Liver (tissue), 8 donors: ENCODE measurements at regions not wholly inside any gene's neighbourhood (a gene's known extent, or its start where the extent isn't known, plus 50 kb on each side); places are given as distances from the start of the nearest gene placed in this dataset.

ENCODE experiments used
- DNase-seq: peaks from one replicate; pipeline ENCODE4 v3.0.0-alpha.2; 2017; ENCODE audit warnings: low spot score
- H3K27ac ChIP-seq, 2 donors: one replicate each; pipeline ENCODE4 v1.7.0; 2013; ENCODE audit warnings: inconsistent platforms in 2 of 2, low read length in 2 of 2, control low read depth in 1 of 2, low read depth in 1 of 2, mild to moderate bottlenecking in 1 of 2
- H3K27me3 ChIP-seq, 4 donors: one replicate each; pipeline versions ENCODE4 v1.6.1 to v1.7.0; 2013; ENCODE audit warnings: low read length in 3 of 4, inconsistent platforms in 1 of 4, mild to moderate bottlenecking in 1 of 4, moderate library complexity in 1 of 4; ENCODE audit not compliant: control insufficient read depth in 4 of 4, insufficient read depth in 4 of 4
- H3K36me3 ChIP-seq, 4 donors: one replicate each; pipeline versions ENCODE4 v1.6.1 to v1.7.0; 2013; ENCODE audit warnings: low read length in 3 of 4, mild to moderate bottlenecking in 3 of 4, low read depth in 1 of 4, moderate library complexity in 1 of 4; ENCODE audit not compliant: control insufficient read depth in 4 of 4, insufficient read depth in 3 of 4
- H3K4me1 ChIP-seq, 4 donors: one replicate each; pipeline versions ENCODE4 v1.6.1 to v1.7.0; 2013; ENCODE audit warnings: low read length in 3 of 4, mild to moderate bottlenecking in 3 of 4, moderate library complexity in 1 of 4; ENCODE audit not compliant: control insufficient read depth in 4 of 4, insufficient read depth in 4 of 4
- H3K4me3 ChIP-seq, 3 donors: one replicate each; pipeline versions ENCODE4 v1.6.1 to v1.7.0; 2013; ENCODE audit warnings: low read length in 3 of 3, control low read depth in 1 of 3, low read depth in 1 of 3, mild to moderate bottlenecking in 1 of 3
- H3K9ac ChIP-seq, 2 donors: one replicate each; pipeline ENCODE4 v1.7.0; 2013; ENCODE audit warnings: low read length in 2 of 2, mild to moderate bottlenecking in 2 of 2, moderate library complexity in 2 of 2, control low read depth in 1 of 2, low read depth in 1 of 2
- H3K9me3 ChIP-seq, 4 donors: one replicate each; pipeline versions ENCODE4 v1.6.1 to v1.7.0; 2013; ENCODE audit warnings: low read length in 3 of 4; ENCODE audit not compliant: control insufficient read depth in 4 of 4
- CTCF ChIP-seq: fragments of 150-350 bp; IDR thresholded peaks from 2 replicates; pipeline ENCODE4 v1.5.1; 2017; ENCODE audit warnings: improper control_type of control experiment, low read depth, low read length; ENCODE audit not compliant: missing input control
- EGR1 ChIP-seq, 2 donors: IDR thresholded peaks; 2 replicates each; pipeline ENCODE4 v1.6.1; 2016 to 2018; ENCODE audit warnings: antibody characterized with exemption in 2 of 2, low read depth in 2 of 2
- FOXA1 ChIP-seq: IDR thresholded peaks from 2 replicates; pipeline ENCODE4 v1.6.1; 2016; ENCODE audit warnings: antibody characterized with exemption
- FOXA2 ChIP-seq: IDR thresholded peaks from 2 replicates; pipeline ENCODE4 v1.6.1; 2016; ENCODE audit warnings: antibody characterized with exemption
- GABPA ChIP-seq, 2 donors: IDR thresholded peaks in 1 of 2; conservative IDR thresholded peaks in 1 of 2; 2 replicates each; pipeline ENCODE4 v1.6.1; 2016; ENCODE audit warnings: antibody characterized with exemption in 2 of 2, mild to moderate bottlenecking in 1 of 2, moderate library complexity in 1 of 2
- HNF4A ChIP-seq, 2 donors: conservative IDR thresholded peaks; 2 replicates each; pipeline ENCODE4 v1.6.1; 2016; ENCODE audit warnings: antibody characterized with exemption in 2 of 2, mild to moderate bottlenecking in 2 of 2
- HNF4G ChIP-seq: IDR thresholded peaks from 2 replicates; pipeline ENCODE4 v1.6.1; 2016; ENCODE audit warnings: antibody characterized with exemption
- JUND ChIP-seq, 2 donors: IDR thresholded peaks; 2 replicates each; pipeline ENCODE4 v1.6.1; 2016; ENCODE audit warnings: antibody characterized with exemption in 2 of 2
- NR2F2 ChIP-seq: IDR thresholded peaks from 2 replicates; pipeline ENCODE4 v1.6.1; 2016; ENCODE audit warnings: antibody characterized with exemption
- RAD21 ChIP-seq, 2 donors: IDR thresholded peaks; 2 replicates each; pipeline ENCODE4 v1.6.1; 2016; ENCODE audit warnings: antibody characterized with exemption in 2 of 2, mild to moderate bottlenecking in 2 of 2
- REST ChIP-seq: IDR thresholded peaks from 2 replicates; pipeline ENCODE4 v1.6.1; 2016; ENCODE audit warnings: antibody characterized with exemption, mild to moderate bottlenecking
- RXRA ChIP-seq, 2 donors: IDR thresholded peaks; 2 replicates each; pipeline ENCODE4 v1.6.1; 2017 to 2018; ENCODE audit warnings: antibody characterized with exemption in 2 of 2, mild to moderate bottlenecking in 1 of 2
- SP1 ChIP-seq: IDR thresholded peaks from 2 replicates; pipeline ENCODE4 v1.6.1; 2018; ENCODE audit warnings: antibody characterized with exemption, mild to moderate bottlenecking
- TAF1 ChIP-seq: conservative IDR thresholded peaks from 2 replicates; pipeline ENCODE4 v1.6.1; 2016; ENCODE audit warnings: antibody characterized with exemption, mild to moderate bottlenecking
- YY1 ChIP-seq: IDR thresholded peaks from 2 replicates; pipeline ENCODE4 v1.6.1; 2016; ENCODE audit warnings: antibody characterized with exemption, mild to moderate bottlenecking
- WGBS: extraction: QIAGEN DNeasy Blood & Tissue Kit; methylation state at CpG from one replicate; pipeline ENCODE4 v1.1.7; 2013; 5-methylcytosine and 5-hydroxymethylcytosine counted together
- TF ChIP-seq, protein P1 (sequence below): IDR thresholded peaks from 2 replicates; pipeline ENCODE4 v1.6.1; 2016; ENCODE audit warnings: antibody characterized with exemption
- TF ChIP-seq, protein P2 (sequence below): IDR thresholded peaks from 2 replicates; pipeline ENCODE4 v1.6.1; 2016; ENCODE audit warnings: antibody characterized with exemption
- donor health status: healthy.
- donor health status: healthy.
- donor health status: healthy.
- donor health status: healthy.
- donor health status: healthy.

GRCh38 chr6:47149554-47149953 lies 107.4 kb upstream of the ADGRF1 start:
- no peak overlapping the region for H3K4me3 ChIP-seq
- no peak overlapping the region for H3K27ac ChIP-seq
- TF ChIP-seq REST (no peak), JUND (IDR thresholded peaks at IDR 0.05) (no peak), CTCF (no peak), EGR1 (IDR thresholded peaks at IDR 0.05; ENCODE audit: low read depth in 2 of 2) (no peak), RXRA (IDR thresholded peaks at IDR 0.05) (no peak), TAF1 (no peak), HNF4A (conservative IDR thresholded peaks at IDR 0.05) (no peak), GABPA (IDR thresholded peaks at IDR 0.05 in 1 of 2, conservative IDR thresholded peaks at IDR 0.05 in 1 of 2) (no peak), FOXA2 (no peak), RAD21 (IDR thresholded peaks at IDR 0.05) (no peak), FOXA1 (no peak), NR2F2 (no peak), SP1 (no peak), HNF4G (no peak), YY1 (no peak)
- TF ChIP-seq, protein P1, sequence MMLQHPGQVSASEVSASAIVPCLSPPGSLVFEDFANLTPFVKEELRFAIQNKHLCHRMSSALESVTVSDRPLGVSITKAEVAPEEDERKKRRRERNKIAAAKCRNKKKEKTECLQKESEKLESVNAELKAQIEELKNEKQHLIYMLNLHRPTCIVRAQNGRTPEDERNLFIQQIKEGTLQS: no peak
- TF ChIP-seq, protein P2, sequence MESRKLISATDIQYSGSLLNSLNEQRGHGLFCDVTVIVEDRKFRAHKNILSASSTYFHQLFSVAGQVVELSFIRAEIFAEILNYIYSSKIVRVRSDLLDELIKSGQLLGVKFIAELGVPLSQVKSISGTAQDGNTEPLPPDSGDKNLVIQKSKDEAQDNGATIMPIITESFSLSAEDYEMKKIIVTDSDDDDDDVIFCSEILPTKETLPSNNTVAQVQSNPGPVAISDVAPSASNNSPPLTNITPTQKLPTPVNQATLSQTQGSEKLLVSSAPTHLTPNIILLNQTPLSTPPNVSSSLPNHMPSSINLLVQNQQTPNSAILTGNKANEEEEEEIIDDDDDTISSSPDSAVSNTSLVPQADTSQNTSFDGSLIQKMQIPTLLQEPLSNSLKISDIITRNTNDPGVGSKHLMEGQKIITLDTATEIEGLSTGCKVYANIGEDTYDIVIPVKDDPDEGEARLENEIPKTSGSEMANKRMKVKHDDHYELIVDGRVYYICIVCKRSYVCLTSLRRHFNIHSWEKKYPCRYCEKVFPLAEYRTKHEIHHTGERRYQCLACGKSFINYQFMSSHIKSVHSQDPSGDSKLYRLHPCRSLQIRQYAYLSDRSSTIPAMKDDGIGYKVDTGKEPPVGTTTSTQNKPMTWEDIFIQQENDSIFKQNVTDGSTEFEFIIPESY: no peak
- H3K27me3 ChIP-seq: no peaks in the 10 kb centered on the region
- H3K9ac ChIP-seq: no peak overlapping the region
- H3K9me3 ChIP-seq: no peaks in the 10 kb centered on the region
- no peaks in the 10 kb centered on the region for H3K36me3 ChIP-seq
- WGBS: 76% methylated on average over 2 of the region's 2 CpGs
- DNase-seq: no peak
- peaks cover 2 to 14% (median 8%) of the 10 kb centered on the region in 4 donors for H3K4me1 ChIP-seq

DNA sequence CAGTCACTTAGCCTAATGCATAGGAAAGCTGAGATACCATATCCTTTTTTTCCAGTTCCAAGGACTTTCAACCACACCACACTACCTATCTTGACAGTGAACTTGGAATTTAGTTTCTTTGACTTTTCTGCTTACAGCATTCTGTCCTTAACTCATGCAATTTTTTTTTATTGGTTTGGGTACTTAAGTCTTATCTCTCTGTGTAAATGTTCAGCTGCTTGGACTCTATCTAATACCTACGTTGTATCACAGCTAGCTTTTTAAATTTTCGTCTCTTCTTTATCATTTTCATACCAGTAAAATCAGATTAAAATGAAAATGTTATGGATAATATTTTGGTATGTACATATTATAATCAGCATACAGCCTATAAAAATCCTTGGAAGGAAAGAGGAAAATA lies 106.9 kb upstream of the ADGRF1 start:
- Histone ChIP-seq H3K4me3 (no peak overlapping the region), H3K4me1 (peaks cover 2 to 14% (median 8%) of the 10 kb centered on the region in 4 donors), H3K27ac (no peak overlapping the region), H3K9ac (no peak overlapping the region), H3K27me3 (no peaks in the 10 kb centered on the region), H3K36me3 (no peaks in the 10 kb centered on the region), H3K9me3 (no peaks in the 10 kb centered on the region)
- TF ChIP-seq GABPA (IDR thresholded peaks at IDR 0.05 in 1 of 2, conservative IDR thresholded peaks at IDR 0.05 in 1 of 2): no peak
- no peak for TF ChIP-seq YY1
- no peak for TF ChIP-seq JUND (IDR thresholded peaks at IDR 0.05)
- TF ChIP-seq HNF4G: no peak
- TF ChIP-seq TAF1: no peak
- no peak for DNase-seq
- WGBS: 85% methylated on average over 2 of the region's 2 CpGs
